ENCODE measurements at regions not wholly inside any gene's neighbourhood (a gene's known extent, or its start where the extent isn't known, plus 50 kb on each side); places are given as distances from the start of the nearest gene placed in this dataset.
A peak's percentile ranks its signal among the peaks of the same experiment; 100 is the strongest.
"Not testable (repeated sequence)": the region's sequence is repeated elsewhere in the genome, so short reads cannot be mapped to it uniquely, and the experiment has no call there.

GRCh38 chr6:43932259-43933147 is 162.5 kb downstream of the VEGFA start:
- no peak for DNase-seq

DNA sequence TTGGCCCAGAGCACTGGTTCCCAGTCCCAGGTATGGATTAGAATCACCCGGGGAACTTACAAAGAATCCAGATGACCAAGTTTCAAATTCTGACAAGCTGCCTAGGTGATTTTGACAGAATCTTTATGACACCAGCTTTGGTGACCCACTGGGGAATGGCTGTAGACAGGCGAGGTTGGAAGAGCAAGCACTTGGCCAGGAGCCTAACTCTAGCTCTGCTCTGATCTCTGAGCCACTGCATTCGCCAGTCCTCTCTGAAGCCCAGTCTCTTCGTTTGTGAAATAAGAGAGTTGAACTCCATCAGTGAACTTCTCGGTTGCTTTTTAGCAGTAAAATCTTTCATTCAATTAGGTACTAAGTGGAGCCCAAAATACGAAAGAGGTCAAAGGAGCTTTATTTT is 161.2 kb downstream of the VEGFA start:
- no peak for DNase-seq

DNA sequence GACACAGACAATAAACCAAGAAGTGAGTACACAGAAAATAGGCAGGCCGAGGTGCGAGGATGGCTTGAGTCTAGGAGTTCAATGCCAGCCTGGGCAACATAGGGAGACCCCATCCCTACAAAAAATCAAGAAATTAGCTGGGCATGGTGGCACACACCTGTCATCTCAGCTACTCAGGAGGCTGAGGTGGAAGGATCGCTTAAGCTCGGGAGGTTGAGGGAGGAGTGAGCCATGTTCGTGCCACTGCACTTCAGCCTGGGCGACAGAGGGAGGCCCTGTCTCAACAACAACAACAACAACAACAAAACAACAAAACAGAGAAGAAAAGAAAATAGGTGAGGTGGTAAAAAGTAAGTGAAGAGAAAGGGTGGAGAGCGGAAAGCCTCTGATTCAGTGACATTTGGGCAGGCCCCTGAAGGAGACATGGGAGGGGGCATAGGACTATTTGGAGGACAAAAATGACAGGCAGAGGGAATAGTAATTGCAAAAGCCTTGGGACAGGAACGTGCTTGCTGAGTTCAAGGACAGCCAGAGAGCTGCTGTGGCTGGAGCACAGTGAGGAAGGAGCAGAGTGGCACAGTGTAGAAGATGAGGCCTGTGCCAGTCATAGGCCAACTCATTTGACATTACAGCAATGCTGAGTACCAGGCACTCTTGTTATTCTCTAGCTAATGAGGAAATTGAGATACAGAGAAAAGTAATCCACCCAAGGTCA is 160.6 kb downstream of the VEGFA start:
- DNase-seq, result no peak

DNA sequence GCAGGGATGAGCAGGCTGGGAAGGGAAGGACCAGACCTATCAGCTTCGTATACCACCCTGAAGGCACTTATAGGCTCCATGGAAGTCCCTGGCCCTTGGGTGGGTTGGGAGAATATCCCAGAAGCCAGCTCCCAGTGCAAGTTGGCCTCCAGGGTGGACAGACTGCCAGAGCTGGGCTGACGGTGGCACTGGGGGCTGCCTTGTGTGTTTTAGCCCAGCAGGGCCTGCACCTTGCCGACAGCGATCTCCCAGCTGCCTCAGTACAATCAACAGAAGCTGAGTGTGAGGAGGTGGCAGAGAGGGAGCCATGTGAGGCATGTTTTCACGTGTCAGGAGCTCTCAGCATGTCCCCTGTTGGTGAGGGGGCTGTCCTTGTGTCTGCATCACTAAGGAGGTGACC is 159.5 kb downstream of the VEGFA start:
- no peak for DNase-seq

DNA sequence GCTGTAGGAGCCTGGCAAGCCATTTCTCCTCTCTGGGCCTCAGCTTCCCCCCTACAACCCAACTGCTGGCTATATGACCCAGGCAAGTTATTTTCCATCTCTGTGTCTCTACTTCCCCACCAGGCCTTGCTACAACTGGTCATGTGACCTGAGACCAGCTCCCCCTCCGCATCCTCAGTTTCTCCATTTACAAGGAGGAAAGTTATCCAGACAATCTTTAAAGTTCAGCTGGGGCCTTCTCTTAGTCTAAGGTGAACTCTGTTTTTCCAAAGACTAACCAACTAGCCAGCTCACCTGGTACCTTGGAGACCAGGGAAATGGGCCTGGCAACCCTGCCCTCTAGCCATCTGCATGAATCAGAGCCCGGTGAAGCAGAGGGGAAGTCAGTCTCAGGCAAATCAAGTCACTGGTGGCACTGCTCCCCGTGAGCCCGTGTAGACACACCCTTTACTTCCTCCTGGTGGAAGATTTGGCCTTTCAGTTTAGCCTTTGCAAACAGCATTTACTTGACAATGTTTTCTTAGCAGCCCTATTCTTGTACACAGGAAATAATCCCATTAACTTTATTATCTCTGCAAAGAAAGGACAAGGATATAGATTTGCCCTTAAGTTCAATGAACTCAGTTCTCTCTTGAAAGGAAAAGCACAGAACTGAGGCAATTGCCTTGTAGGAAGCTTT is 157.7 kb downstream of the VEGFA start:
- no peak for DNase-seq

DNA sequence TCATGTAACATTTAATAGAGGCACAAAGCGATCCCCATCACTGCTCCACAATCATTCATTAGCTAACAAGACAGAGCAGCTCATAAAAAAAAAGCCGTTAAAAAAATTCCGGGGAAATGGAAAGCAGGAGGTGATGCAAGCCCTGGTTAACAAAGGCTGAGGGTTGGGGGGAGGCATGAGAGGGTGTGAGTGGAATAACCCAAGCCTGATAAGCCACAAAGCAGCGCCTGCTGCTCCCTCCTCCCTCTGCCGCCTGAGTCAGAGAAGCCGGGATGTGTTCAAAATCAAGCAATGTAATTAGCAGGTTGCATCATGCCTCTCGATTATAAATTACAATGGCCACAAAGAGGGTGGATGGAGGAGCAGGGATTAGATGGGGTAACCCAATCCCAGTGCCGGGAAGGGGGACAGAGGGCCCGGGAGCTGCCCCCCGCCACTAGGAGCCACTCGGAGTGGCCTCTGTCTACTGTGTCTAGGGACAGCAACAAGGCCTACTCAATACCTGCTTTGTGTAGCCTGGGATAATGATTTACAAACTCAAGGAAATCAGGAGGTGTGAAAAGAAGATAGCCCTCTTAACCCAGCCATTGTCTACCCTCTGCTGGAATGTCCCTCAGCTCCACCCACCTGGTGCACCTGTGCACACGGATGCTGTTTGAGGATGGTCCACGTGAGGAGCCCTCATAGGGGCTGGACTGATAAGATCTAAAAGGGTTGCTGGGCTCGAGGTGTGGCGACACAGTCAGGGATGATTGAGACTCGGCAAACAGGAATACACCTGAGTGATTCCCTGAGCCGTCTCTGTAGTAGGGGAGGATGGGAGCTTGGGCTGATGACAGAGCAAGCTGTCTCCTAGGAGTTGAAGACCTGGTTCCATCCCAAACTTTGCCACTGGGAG is 156.9 kb downstream of the VEGFA start:
- peak; percentile 89 for DNase-seq

GRCh38 chr6:43925636-43926139 is 155.7 kb downstream of the VEGFA start:
- DNase-seq, result not testable (repeated sequence)

GRCh38 chr6:43924222-43924702 is 154.3 kb downstream of the VEGFA start:
- no peak for DNase-seq

- no peak for DNase-seq
Measured at GRCh38 chr6:43923376-43924221, 153.6 kb downstream of the VEGFA start.

DNA sequence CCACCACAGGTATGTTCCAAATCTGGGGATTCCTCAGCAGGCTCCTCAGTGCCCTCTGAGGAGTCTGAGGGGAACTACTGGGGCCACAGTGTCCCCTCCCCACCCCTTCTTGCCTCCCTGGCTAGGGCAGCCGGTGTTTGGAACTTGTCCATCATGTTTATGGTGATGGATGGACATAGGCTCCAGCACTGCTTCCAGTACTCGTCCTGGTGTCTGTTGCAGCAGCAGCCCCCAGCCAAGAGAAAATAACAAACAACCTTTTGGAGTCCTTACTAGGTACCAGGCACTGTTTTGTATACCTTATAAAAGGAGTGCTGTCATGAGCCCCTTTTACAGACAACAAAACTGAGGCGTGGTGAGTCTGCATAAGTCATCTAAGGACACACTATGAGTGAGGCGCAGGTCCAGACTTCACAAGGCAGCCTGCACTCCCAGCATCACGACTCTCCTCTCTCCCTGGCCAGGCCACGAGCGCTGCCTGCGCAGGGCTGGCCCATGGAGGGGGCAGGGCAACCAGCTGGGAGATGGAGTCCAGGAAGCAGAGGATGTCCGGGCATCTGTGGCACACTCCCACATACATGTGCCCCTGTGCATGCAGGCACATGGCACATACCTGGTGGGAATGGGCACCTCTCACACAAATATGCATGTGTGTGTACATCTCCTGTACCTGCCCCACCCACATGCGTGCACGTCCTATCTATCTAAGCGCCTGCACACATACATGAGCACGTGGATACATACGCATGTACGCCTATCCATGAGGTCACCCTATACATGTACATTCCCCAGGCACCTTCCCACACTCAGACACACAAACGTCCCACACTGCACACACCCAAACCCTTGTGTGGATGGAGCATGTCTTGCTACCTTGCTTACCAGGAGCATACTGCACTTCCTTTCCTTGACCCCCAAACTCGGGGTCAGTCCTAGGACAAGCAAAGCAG is 152.7 kb downstream of the VEGFA start:
- no peak for DNase-seq

DNA sequence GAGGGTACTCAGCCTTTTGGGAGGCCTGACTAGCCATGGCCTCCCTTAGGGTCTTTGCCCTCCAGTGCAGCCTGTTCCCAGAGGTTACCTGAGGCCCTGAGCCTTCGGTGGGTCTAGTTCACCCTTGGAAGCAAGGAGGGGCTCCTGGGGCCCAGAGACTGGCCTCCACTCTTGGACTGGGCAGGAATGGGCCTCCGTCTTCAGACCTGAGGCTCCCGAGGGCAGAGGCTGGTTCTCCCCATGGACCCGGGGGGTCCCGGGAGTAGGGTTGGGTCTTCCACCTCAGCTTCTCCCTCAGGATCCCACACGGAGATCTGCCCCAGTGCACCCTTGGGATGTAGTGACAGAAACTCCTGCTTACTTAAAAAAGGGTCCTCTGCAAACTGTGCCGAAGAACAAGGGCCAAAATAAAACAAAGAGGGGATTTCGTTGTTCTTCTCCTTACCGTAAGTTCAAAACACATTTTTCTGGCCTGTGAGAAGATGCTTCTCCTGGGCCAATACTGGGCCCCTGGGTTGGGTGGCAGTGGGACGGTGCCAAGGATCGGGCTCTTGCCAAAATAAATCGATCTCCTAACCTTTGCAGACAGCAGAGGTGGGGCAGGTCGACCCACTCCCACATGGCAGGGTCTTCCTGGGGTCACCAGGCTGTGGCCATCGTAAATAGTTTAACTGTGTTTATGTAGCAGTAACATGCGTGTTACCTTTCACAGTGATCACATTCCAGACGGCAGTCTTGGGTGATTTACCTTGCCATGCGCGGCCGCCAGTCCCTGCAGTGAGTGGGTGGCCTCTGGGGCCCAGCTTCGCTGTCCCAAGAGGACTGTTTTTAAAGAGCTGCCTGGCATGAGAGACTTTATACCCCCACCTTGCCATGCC is 151.8 kb downstream of the VEGFA start:
- no peak for DNase-seq

DNA sequence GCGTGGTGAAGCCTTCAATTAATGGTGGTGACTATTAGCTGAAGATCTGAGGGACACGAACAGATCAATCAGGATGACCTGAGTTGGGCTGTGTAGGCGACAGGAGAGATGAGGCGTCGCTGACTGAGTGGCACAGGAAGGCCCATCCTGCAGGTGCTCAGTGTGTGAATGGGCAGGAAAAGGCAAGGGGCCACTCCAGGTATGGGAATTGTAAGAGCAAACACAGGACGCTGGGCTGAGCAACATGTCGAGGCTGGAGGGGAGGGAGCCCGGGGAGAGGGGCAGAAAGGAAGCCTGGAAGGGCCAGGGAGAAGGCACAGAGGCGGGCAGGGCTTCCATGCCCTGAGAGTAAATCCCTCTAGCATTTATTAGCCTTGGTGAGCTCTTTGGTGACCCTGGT is 151.0 kb downstream of the VEGFA start:
- no peak for DNase-seq

GRCh38 chr6:43919774-43920173 is 149.8 kb downstream of the VEGFA start:
- DNase-seq, result no peak

DNA sequence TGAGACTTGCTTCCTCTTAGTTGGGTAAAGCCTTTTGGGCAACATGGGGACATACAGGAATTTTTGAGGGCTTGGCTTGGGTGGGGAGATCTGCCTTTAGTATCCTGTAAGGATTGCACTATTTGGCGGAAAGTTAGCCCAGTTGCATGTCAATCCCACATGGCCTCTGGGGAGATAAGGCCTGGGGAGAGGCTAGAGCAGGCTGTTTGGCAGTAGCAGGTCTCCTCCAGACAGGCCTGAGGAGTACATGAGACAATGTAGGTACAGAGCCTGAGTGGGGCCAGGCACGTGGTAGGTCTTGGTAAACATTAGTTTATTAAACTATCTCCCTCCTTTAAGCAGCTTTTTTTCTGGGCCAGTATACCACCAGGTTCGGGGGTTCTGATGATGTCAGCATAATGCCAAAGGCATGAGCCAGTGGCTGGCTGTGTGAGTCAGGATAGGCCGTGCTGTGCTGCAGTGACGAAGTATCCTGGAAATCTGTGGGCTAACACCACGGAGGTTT is 147.9 kb downstream of the VEGFA start:
- DNase-seq, result no peak

DNA sequence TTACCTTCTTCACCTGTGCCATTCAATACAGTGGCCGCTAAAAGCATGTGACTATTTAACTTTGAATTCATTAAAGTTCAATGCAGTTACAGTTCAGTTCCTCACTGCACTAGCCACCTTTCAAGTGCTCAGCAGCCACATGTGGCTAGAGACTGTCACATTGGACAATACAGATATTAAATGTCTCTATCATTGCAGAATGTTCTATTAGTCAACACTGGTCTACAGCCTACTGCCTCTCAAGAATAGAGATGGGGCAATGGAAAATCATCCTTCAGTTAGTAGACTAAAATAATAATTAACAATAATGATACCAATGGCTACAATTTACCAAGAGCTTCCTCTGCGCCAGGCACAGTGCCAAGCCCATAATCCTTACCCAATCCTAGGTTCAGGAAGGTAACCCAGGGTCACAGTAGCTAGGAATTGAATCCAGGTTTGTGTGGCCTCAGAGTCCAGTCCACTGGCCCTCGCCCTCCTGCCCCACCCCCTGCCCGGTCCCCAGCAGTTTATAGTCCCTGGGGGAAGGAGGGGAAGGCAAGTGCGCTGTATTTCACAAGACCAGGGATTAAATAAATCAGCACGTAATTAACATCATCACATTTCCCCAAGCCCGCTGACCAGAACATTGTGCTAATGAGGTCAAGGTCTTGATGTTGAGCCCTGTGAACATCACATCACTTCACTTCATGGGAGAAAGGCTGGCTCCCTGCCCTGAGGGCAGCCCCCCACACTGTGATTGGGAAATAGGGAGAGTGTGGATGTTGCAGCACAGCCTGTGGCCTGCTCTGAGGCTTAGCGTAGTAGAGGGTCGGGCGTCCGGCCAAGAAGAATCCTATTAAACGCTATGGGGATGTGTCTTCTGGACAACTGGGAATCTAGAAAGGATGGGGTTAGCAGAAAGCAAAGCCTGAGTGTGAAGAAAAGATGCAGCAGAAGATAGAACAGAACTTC is 147.2 kb downstream of the VEGFA start:
- no peak for DNase-seq

GRCh38 chr6:43915986-43916923 is 146.2 kb downstream of the VEGFA start:
- DNase-seq, result no peak
